ENCODE measurements at regions not wholly inside any gene's neighbourhood (a gene's known extent, or its start where the extent isn't known, plus 50 kb on each side); places are given as distances from the start of the nearest gene placed in this dataset.
A peak's percentile ranks its signal among the peaks of the same experiment; 100 is the strongest.

- no peak for DNase-seq (ENCODE audit: low read depth)
- TF ChIP-seq, protein P1, sequence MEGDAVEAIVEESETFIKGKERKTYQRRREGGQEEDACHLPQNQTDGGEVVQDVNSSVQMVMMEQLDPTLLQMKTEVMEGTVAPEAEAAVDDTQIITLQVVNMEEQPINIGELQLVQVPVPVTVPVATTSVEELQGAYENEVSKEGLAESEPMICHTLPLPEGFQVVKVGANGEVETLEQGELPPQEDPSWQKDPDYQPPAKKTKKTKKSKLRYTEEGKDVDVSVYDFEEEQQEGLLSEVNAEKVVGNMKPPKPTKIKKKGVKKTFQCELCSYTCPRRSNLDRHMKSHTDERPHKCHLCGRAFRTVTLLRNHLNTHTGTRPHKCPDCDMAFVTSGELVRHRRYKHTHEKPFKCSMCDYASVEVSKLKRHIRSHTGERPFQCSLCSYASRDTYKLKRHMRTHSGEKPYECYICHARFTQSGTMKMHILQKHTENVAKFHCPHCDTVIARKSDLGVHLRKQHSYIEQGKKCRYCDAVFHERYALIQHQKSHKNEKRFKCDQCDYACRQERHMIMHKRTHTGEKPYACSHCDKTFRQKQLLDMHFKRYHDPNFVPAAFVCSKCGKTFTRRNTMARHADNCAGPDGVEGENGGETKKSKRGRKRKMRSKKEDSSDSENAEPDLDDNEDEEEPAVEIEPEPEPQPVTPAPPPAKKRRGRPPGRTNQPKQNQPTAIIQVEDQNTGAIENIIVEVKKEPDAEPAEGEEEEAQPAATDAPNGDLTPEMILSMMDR (conservative IDR thresholded peaks at IDR 0.05; ENCODE audit: low read depth, low read length): no peak
- no peak overlapping the region for H3K4me3 ChIP-seq (ENCODE audit: low read depth, low read length)
Measured at GRCh38 chr5:125196481-125197111, 450.2 kb upstream of the ZNF608 start.

DNA sequence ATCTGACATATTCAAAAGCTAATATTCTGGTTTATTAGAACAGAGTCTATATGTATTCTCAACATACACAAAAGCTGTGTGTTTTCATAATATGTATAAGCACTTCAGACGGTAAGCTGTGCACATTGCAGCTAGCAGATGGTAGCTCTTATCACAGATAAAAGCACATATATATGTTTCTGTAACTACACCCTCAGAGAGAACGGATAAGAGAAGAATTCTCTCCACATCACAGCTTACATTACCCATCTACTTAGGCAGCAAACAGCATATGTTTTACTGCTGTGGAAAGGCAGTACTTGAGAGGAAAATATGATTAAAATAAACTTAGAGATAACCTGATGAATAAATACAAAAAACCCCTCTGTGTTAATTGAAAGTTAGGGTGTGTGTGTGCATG, 450.9 kb upstream of the ZNF608 start:
- TF ChIP-seq, protein P1 (conservative IDR thresholded peaks at IDR 0.05; ENCODE audit: low read depth, low read length): no peak
- DNase-seq (ENCODE audit: low read depth): no peak
- no peak overlapping the region for H3K4me3 ChIP-seq (ENCODE audit: low read depth, low read length)

- no peak for DNase-seq (ENCODE audit: low read depth)
- TF ChIP-seq, protein P1 (conservative IDR thresholded peaks at IDR 0.05; ENCODE audit: low read depth, low read length): no peak
- H3K4me3 ChIP-seq (ENCODE audit: low read depth, low read length): no peak overlapping the region
Measured at GRCh38 chr5:125198270-125198974, 452.0 kb upstream of the ZNF608 start.

GRCh38 chr5:125199373-125199772, 452.9 kb upstream of the ZNF608 start:
- no peak for DNase-seq (ENCODE audit: low read depth)
- TF ChIP-seq, protein P1 (conservative IDR thresholded peaks at IDR 0.05; ENCODE audit: low read depth, low read length): no peak
- H3K4me3 ChIP-seq (ENCODE audit: low read depth, low read length): no peak overlapping the region

DNA sequence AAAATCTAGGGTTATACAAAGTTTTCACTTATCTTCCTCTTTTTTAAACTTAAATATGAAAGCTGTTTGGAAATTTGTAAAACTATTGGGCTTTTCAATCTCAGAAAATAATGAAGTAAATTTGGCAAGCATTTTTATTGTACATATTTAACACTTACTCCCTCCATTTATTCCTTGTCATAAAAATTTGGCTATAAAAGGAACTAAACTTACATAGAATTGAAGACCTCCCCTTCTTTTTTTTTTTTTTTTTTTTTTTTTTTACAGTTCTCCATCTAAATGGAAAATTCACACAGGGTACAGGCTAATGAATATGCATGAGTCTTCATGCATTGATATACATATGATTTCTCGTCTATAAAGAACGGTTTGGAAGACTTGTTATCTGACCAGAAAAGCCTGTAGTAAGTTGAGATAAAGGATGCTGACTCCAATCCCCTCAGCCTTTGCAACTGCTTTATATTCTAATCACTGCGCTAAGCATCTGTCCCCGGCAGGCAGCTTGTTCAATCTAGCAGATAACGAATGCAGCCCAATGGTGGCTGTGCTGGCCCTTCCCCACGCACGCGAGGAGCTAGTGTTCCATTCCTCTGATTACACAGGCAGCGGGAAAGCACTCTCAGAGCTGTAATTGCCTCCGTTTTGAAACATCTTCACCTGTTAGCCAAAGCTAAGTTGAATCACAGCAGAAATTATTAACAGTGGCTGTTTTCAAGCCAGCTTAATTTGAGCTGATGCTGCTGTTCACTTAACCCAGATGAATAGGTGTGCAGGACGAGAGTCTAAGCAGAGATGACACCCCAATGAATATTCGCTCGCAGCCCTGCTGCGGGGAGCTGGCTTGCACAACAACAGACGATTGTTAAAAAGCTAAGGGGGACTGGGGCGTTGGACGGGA, 453.8 kb upstream of the ZNF608 start:
- peak overlapping the region; percentile 39 for H3K4me3 ChIP-seq (ENCODE audit: low read depth, low read length)

GRCh38 chr5:125200866-125201373, 454.5 kb upstream of the ZNF608 start:
- TF ChIP-seq, protein P1 (conservative IDR thresholded peaks at IDR 0.05; ENCODE audit: low read depth, low read length): no peak
- no peak for DNase-seq (ENCODE audit: low read depth)
- H3K4me3 ChIP-seq (ENCODE audit: low read depth, low read length): peak overlapping the region; percentile 39

More for the DNA sequence above, 453.8 kb upstream of the ZNF608 start:
- TF ChIP-seq, protein P1 (conservative IDR thresholded peaks at IDR 0.05; ENCODE audit: low read depth, low read length): no peak
- DNase-seq (ENCODE audit: low read depth): no peak
